Coronary artery (tissue), 2 donors: ENCODE measurements at regions not wholly inside any gene's neighbourhood (a gene's known extent, or its start where the extent isn't known, plus 50 kb on each side); places are given as distances from the start of the nearest gene placed in this dataset.

Experiments
- DNase-seq: peaks from one replicate; pipeline ENCODE4 v3.0.0-alpha.2; 2017; ENCODE audit warnings: low spot score
- H3K27ac ChIP-seq, 2 donors: fragments of 200-600 bp; sonication (generic); one replicate each; pipeline ENCODE4 v1.5.1; 2016 to 2019
- H3K4me3 ChIP-seq: fragments of 200-600 bp; sonication (generic); 2 replicates; pipeline ENCODE4 v1.5.1; 2016; ENCODE audit warnings: mild to moderate bottlenecking, moderate library complexity
- TF ChIP-seq, protein P1 (sequence below): fragments of 200-600 bp; sonication (generic); IDR thresholded peaks from one replicate; pipeline ENCODE4 v1.5.1; 2019; ENCODE audit warnings: antibody characterized with exemption

DNA sequence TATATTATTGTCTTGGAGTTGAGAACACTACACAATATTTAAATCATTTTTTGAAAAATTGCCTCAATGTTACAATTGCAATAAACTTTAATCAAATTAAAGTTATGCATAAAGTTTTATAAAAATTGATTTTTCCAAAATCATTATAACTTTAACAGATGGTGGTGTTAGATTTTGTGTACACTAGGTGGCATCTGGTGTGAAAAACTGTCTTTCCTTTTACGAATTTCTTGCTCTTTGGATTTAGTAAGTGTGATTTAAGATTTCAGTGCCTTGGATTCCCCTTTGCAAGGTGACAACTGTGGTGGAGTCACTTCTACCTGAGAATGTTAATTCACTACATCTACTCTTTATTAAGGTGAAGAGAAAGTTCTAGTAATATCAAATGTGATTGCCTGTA lies 91.6 kb downstream of the AREG start:
- DNase-seq: no peak
- TF ChIP-seq, protein P1, sequence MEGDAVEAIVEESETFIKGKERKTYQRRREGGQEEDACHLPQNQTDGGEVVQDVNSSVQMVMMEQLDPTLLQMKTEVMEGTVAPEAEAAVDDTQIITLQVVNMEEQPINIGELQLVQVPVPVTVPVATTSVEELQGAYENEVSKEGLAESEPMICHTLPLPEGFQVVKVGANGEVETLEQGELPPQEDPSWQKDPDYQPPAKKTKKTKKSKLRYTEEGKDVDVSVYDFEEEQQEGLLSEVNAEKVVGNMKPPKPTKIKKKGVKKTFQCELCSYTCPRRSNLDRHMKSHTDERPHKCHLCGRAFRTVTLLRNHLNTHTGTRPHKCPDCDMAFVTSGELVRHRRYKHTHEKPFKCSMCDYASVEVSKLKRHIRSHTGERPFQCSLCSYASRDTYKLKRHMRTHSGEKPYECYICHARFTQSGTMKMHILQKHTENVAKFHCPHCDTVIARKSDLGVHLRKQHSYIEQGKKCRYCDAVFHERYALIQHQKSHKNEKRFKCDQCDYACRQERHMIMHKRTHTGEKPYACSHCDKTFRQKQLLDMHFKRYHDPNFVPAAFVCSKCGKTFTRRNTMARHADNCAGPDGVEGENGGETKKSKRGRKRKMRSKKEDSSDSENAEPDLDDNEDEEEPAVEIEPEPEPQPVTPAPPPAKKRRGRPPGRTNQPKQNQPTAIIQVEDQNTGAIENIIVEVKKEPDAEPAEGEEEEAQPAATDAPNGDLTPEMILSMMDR: no peak
- H3K27ac ChIP-seq: no peak overlapping the region

DNA sequence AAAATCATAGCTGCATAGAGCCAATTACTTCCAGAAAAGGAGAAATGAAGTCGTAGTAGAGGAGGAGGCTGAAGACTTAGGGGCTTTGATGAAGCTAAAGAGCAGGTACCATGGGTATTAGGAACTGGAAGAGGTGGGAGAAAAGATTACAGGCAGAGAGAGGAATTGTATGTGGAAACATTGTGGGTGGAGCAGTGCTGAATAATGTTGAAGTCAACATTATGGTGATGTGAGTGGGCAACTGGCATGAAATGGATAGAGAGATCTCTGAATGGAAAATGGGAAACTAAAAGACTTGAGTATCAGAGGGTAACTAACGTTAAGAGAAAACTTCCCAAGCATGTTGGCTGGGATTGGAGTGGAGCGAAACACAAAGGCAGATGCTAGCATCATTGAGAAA lies 92.5 kb downstream of the AREG start:
- H3K4me3 ChIP-seq: no peak overlapping the region
- DNase-seq: no peak
- TF ChIP-seq, protein P1: no peak
- H3K27ac ChIP-seq: no peak overlapping the region

More for the DNA sequence above, 91.6 kb downstream of the AREG start:
- no peak overlapping the region for H3K4me3 ChIP-seq

DNA sequence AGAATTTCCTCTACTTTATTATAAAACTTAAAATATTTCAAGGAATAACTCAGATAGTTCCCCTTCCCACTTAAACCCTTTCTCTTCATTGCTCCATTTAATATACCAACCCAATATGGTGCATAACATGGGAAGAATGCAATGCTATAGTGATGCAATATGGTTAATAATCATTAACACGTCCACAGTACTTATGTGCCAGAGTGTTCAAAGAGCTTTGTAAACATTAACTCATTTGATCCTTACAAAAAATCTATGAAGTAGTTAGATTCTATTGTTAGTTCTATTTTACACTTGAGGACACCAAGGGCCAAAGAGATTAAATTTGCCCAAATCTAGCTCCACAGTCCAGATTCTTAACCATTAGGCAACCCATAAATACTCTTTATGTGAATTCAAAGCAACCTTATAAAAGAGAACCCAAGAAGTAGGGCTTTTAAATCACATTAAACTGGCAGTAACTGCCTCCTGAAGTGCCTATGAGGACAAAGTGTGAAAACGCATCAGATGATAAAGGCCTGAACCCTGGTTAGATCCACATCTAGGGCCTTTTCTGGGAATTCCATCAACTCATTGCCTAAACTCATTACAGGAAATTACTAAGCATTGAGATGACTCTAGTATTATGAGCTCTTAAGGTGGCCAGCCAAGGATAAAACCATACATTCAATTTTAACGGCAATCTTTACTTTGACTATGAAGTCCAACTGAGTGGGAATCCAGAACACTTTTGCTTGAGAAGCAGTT lies 94.3 kb downstream of the AREG start:
- no peak overlapping the region for H3K27ac ChIP-seq
- DNase-seq: no peak
- H3K4me3 ChIP-seq: no peak overlapping the region
- TF ChIP-seq, protein P1: no peak

DNA sequence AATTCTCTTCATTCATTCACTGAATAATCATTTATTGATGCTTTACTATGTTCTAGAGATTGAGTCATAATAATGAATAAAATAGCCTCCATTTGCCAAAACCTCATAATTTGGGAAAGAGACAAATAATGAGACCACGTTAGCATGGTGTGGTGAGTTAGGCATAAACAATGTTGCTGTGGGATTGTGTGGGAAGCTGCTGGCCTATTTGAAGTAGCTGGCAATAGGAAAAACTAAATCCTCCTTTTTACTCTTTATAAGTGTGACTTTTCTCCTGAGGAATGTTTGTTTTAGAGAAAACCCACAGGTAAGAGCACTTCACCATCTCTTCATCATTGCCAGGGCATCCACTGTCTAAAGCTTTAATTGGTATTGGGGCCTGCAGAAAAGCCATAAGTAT lies 95.3 kb downstream of the AREG start:
- no peak for DNase-seq
- Histone ChIP-seq H3K4me3 (no peak overlapping the region), H3K27ac (no peak overlapping the region)
- TF ChIP-seq, protein P1: no peak

DNA sequence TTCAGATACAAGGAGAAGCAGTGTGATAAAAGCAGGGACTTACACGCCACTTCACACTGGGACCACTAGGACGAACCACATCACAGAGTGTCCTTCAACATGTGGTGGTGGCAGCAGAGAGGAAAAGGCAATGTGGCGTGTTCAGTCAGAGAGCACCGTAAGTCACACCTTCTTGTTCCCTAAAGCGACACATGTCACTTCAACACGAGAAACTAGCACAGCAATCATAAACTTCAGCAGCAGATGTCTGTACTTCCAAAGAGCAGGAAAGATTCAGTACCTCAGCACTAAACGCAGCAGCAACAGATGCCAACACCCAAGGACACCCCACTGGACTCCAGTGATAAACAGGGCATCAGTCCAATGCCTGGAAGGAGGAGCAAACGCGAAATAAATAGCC lies 96.7 kb downstream of the AREG start:
- DNase-seq: no peak
- TF ChIP-seq, protein P1: no peak

DNA sequence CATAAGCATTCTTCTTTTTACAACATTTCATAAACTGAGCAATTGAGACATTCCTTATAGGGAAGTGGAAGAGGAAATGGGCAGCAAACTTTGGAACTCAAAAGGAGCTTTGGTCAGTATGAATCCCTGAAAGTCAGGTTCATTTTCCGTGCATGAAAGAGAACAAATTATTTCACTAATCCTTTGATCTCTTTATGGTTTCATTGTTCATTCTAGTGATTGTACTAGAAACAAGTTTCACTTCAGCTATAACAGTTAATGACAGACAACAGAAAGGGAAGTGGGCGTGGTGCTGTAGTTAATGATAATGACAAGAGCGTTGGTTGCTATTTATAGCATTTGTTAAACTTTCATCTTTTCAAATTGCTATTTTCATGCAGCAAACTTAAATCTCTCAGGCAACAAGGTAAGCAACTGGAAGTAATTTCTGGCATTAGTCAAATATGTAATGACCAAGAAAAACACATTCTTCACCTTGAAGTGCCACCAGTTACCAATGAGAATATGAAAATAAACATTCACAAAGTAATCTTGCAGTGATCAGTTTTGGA lies 98.4 kb downstream of the AREG start:
- no peak for DNase-seq
- no peak overlapping the region for H3K27ac ChIP-seq
- TF ChIP-seq, protein P1: no peak
- H3K4me3 ChIP-seq: no peak overlapping the region

More for the DNA sequence above, 96.7 kb downstream of the AREG start:
- Histone ChIP-seq H3K27ac (no peak overlapping the region), H3K4me3 (no peak overlapping the region)

DNA sequence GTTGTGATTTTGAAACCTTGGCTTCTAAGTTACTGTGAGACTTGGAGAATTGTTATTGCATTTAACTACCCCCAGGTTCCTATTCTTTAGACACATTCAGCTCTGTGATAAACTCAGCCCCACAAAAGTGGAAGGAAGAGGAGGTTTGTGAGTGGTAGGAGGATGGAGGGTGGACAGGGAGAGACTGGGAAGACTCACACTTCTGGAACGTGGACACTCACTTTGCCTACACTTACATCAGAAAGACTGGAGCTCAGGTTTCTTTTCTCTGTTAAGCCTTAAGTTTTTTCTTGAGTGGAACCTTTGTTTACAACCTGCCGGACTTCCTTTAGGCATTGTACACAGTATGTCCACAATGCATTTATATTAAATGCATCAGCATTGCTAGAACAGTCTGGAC lies 99.0 kb downstream of the AREG start:
- H3K4me3 ChIP-seq: no peak overlapping the region
- TF ChIP-seq, protein P1: no peak
- H3K27ac ChIP-seq: no peak overlapping the region
- no peak for DNase-seq
